Endothelial cell of umbilical vein (primary cell): ENCODE measurements at regions not wholly inside any gene's neighbourhood (a gene's known extent, or its start where the extent isn't known, plus 50 kb on each side); places are given as distances from the start of the nearest gene placed in this dataset.

Source experiments
- BruUV-seq: library from RNA; stranded (reverse); fragments of 400-500 nt; replicated peaks from 2 replicates; lab custom pipeline; 2021; lab: Mats Ljungman, UMichigan
- CTCF ChIA-PET: fragments of 300-600, 350-600 bp; sonication (Branson Sonifier 250); formaldehyde crosslinking; loops from one replicate; lab custom pipeline; 2021; ENCODE audit warnings: antibody characterized with exemption, inconsistent platforms; lab: Charles Lee
- POLR2A ChIA-PET: fragments of 300-600, 350-600 bp; sonication (Branson Sonifier 250); formaldehyde crosslinking; loops from one replicate; lab custom pipeline; 2021; ENCODE audit warnings: antibody characterized with exemption, inconsistent platforms; lab: Charles Lee
- DNase-seq: peaks from one replicate; pipeline ENCODE4 v3.0.0-alpha.2; 2011; ENCODE audit warnings: low read depth, low spot score
- FAIRE-seq: peaks from 2 replicates; lab custom pipeline; 2011; peaks lifted over from hg19 to GRCh38; lab: Jason Lieb, UNC
- H2AFZ ChIP-seq: 2 replicates; pipeline ENCODE4 v1.6.0; 2012; ENCODE audit warnings: low read depth, low read length, control low read depth, inconsistent platforms
- H3K27ac ChIP-seq: 2 replicates; pipeline ENCODE4 v1.5.1; 2011; ENCODE audit warnings: low read depth, mild to moderate bottlenecking, control low read depth, low read length, moderate library complexity; ENCODE audit not compliant: insufficient read depth
- H3K27me3 ChIP-seq, 2 experiments: 2 replicates each; pipeline versions ENCODE4 v1.6.0 to v1.6.1; 2011; ENCODE audit warnings: low read length in 2 of 2, mixed read lengths in 1 of 2; ENCODE audit not compliant: control insufficient read depth in 2 of 2, insufficient read depth in 2 of 2
- H3K36me3 ChIP-seq, 2 experiments: 2 replicates in 1 of 2; 3 replicates in 1 of 2; pipeline ENCODE4 v1.5.1; 2011; ENCODE audit warnings: low read length in 2 of 2, mild to moderate bottlenecking in 1 of 2, moderate library complexity in 1 of 2; ENCODE audit not compliant: control insufficient read depth in 2 of 2, insufficient read depth in 2 of 2; ENCODE audit errors: extremely low read depth in 1 of 2
- H3K4me1 ChIP-seq: 3 replicates; pipeline ENCODE4 v1.5.1; 2011; ENCODE audit warnings: mild to moderate bottlenecking, low read length; ENCODE audit not compliant: control insufficient read depth, insufficient read depth; ENCODE audit errors: extremely low read depth
- H3K4me2 ChIP-seq: 2 replicates; pipeline ENCODE4 v1.6.1; 2011; ENCODE audit warnings: low read length, control low read depth, mixed read lengths; ENCODE audit not compliant: insufficient read depth
- H3K4me3 ChIP-seq, 3 experiments: fragments of 200-600 bp in 1 of 3; sonication (generic), shearing (Covaris generic) in 1 of 3; replicated peaks in 1 of 3; 2 replicates each; pipeline ENCODE4 v1.5.1; 2011 to 2016; ENCODE audit warnings: control low read depth in 3 of 3, low read length in 3 of 3, mild to moderate bottlenecking in 2 of 3, inconsistent platforms in 1 of 3, low read depth in 1 of 3, moderate library complexity in 1 of 3; ENCODE audit not compliant: insufficient read depth in 1 of 3
- H3K79me2 ChIP-seq: 2 replicates; pipeline ENCODE4 v1.6.0; 2012; ENCODE audit warnings: low read length, inconsistent platforms; ENCODE audit not compliant: control insufficient read depth, insufficient read depth
- H3K9ac ChIP-seq: replicated peaks from 2 replicates; pipeline ENCODE3; 2011; ENCODE audit warnings: low read length, control low read depth; ENCODE audit not compliant: insufficient read depth; ENCODE audit errors: extremely low read depth
- H3K9me1 ChIP-seq: replicated peaks from 3 replicates; pipeline ENCODE4 v1.6.0; 2011; ENCODE audit warnings: mild to moderate bottlenecking, low read length; ENCODE audit not compliant: control insufficient read depth, insufficient read depth; ENCODE audit errors: extremely low read depth
- H3K9me3 ChIP-seq: replicated peaks from 2 replicates; pipeline ENCODE4 v1.5.1; 2012; ENCODE audit warnings: low read length, inconsistent platforms; ENCODE audit not compliant: control insufficient read depth, insufficient read depth
- H4K20me1 ChIP-seq: replicated peaks from 2 replicates; pipeline ENCODE3; 2011; ENCODE audit warnings: mild to moderate bottlenecking, low read length; ENCODE audit not compliant: control insufficient read depth, insufficient read depth; ENCODE audit errors: extremely low read depth
- CTCF ChIP-seq, 2 donors: IDR thresholded peaks; 1 replicate in 1 of 2; 2 replicates in 1 of 2; pipeline ENCODE4 v1.5.1; 2011; ENCODE audit warnings: low read length in 2 of 2, mild to moderate bottlenecking in 2 of 2, moderate library complexity in 2 of 2, control low read depth in 1 of 2, inconsistent platforms in 1 of 2, low read depth in 1 of 2; ENCODE audit not compliant: insufficient read depth in 1 of 2; ENCODE audit errors: extremely low read depth in 1 of 2
- EZH2 ChIP-seq: IDR thresholded peaks from 2 replicates; pipeline ENCODE4 v1.6.1; 2012; ENCODE audit warnings: borderline replicate concordance, low read depth, mild to moderate bottlenecking, moderate library complexity, low read length, inconsistent platforms; ENCODE audit not compliant: severe bottlenecking
- FOS ChIP-seq: IDR thresholded peaks from 2 replicates; pipeline ENCODE4 v1.6.1; 2011; ENCODE audit warnings: mild to moderate bottlenecking, low read length, moderate library complexity, borderline replicate concordance; ENCODE audit not compliant: insufficient read depth
- GATA2 ChIP-seq: IDR thresholded peaks from 2 replicates; pipeline ENCODE4 v1.7.0; 2011; ENCODE audit warnings: low read depth, mild to moderate bottlenecking, moderate library complexity, mixed read lengths, low read length; ENCODE audit not compliant: insufficient read length, insufficient read depth
- JUN ChIP-seq: IDR thresholded peaks from 2 replicates; pipeline ENCODE4 v1.6.1; 2011; ENCODE audit warnings: borderline replicate concordance, low read depth; ENCODE audit not compliant: insufficient read length, insufficient read depth
- MAX ChIP-seq: IDR thresholded peaks from 2 replicates; pipeline ENCODE4 v1.6.1; 2011; ENCODE audit not compliant: insufficient read depth, insufficient read length
- MYC ChIP-seq: IDR thresholded peaks from one replicate; pipeline ENCODE4 v1.6.1; 2011; ENCODE audit warnings: mild to moderate bottlenecking, low read depth, low read length
- POLR2A ChIP-seq: IDR thresholded peaks from 2 replicates; pipeline ENCODE4 v1.6.1; 2012; ENCODE audit warnings: low read depth, mild to moderate bottlenecking, control low read depth, low read length
- POLR2AphosphoS5 ChIP-seq: IDR thresholded peaks from 2 replicates; pipeline ENCODE4 v1.6.1; 2012; ENCODE audit warnings: low read depth, mild to moderate bottlenecking, control low read depth, low read length, moderate library complexity; ENCODE audit not compliant: insufficient read depth
- dilution Hi-C: fragments of 300-500 bp; cut with MboI; formaldehyde crosslinking; loops from one replicate; pipeline ENCODE4 v1.15.0; 2019; ENCODE audit warnings: low sequenced_read_pairs; ENCODE audit not compliant: extremely low pct_ligation_motif_present
- intact Hi-C: fragments of 100-400 bp; cut with micrococcal nuclease; formaldehyde crosslinking; loops from one replicate; pipeline ENCODE4 v1.10.0; 2022

- Histone ChIP-seq H3K9me3 (peaks cover 4% of the 10 kb centered on the region), H3K4me3 (no peak overlapping the region), H3K36me3 (no peaks in the 10 kb centered on the region), H3K4me1 (no peaks in the 10 kb centered on the region), H3K79me2 (no peaks in the 10 kb centered on the region), H3K4me2 (no peak overlapping the region), H4K20me1 (no peaks in the 10 kb centered on the region), H3K9ac (no peak overlapping the region), H3K9me1 (no peaks in the 10 kb centered on the region), H2AFZ (no peak overlapping the region), H3K27me3 (no peaks in the 10 kb centered on the region), H3K27ac (no peak overlapping the region)
- dilution Hi-C loops: no loop called here
- ChIA-PET CTCF (no interaction called here), POLR2A (no interaction called here)
- FAIRE-seq (no peak), DNase-seq (no peak)
- TF ChIP-seq JUN (no peak), FOS (no peak), MYC (no peak), GATA2 (no peak), MAX (no peak), CTCF (IDR thresholded peaks at IDR 0.05; ENCODE audit: extremely low read depth in 1 of 2, insufficient read depth in 1 of 2, low read depth in 1 of 2, low read length in 2 of 2) (no peak), EZH2 (no peak), POLR2AphosphoS5 (no peak), POLR2A (no peak)
- intact Hi-C loops: no loop called here
- BruUV-seq: no TSS peak
These were observed 288.8 kb upstream of the SOX11 start for GRCh38 chr2:5403392-5403791.
